OCI-LY7 (cell line): ENCODE measurements at regions not wholly inside any gene's neighbourhood (a gene's known extent, or its start where the extent isn't known, plus 50 kb on each side); places are given as distances from the start of the nearest gene placed in this dataset.

Experiments
- BruUV-seq: library from RNA; stranded (reverse); fragments of 400-500 nt; replicated peaks from 2 replicates; lab custom pipeline; 2021; lab: Mats Ljungman, UMichigan
- CTCF ChIA-PET: fragments of 300-600 bp; sonication (Branson Sonifier 250); formaldehyde crosslinking; loops from one replicate; lab custom pipeline; 2022; ENCODE audit warnings: antibody characterized with exemption; ENCODE audit not compliant: unreplicated experiment; lab: Charles Lee
- POLR2A ChIA-PET: fragments of 300-600 bp; sonication (Branson Sonifier 250); formaldehyde crosslinking; loops from one replicate; lab custom pipeline; 2022; ENCODE audit warnings: antibody characterized with exemption; lab: Charles Lee
- DNase-seq: peaks from one replicate; pipeline ENCODE4 v3.0.0-alpha.2; 2015; ENCODE audit warnings: low spot score
- H2AFZ ChIP-seq: fragments of 200-600 bp; sonication (generic), shearing (Covaris generic); 2 replicates; pipeline ENCODE4 v1.6.1; 2014; ENCODE audit warnings: mild to moderate bottlenecking, antibody characterized with exemption, low read length, moderate library complexity
- H3K27ac ChIP-seq: fragments of 200-600 bp; sonication (generic); 2 replicates; pipeline ENCODE4 v1.5.1; 2014; ENCODE audit warnings: mixed run types, low read depth, mild to moderate bottlenecking, moderate library complexity, low read length, inconsistent platforms; ENCODE audit not compliant: poor library complexity, severe bottlenecking
- H3K36me3 ChIP-seq: fragments of 200-600 bp; sonication (generic); 2 replicates; pipeline ENCODE4 v1.6.1; 2014; ENCODE audit warnings: mild to moderate bottlenecking, antibody characterized with exemption, low read length, moderate library complexity, mixed read lengths; ENCODE audit not compliant: insufficient read depth
- H3K4me1 ChIP-seq: fragments of 200-600 bp; sonication (generic); 2 replicates; pipeline ENCODE4 v1.5.1; 2014; ENCODE audit warnings: mild to moderate bottlenecking, low read length; ENCODE audit not compliant: insufficient read depth, poor library complexity, severe bottlenecking
- H3K4me2 ChIP-seq: fragments of 200-600 bp; sonication (generic); 2 replicates; pipeline ENCODE4 v1.6.1; 2014; ENCODE audit warnings: mild to moderate bottlenecking, low read length
- H3K4me3 ChIP-seq: fragments of 200-600 bp; sonication (generic); 2 replicates; pipeline ENCODE4 v1.5.1; 2014; ENCODE audit warnings: mild to moderate bottlenecking, low read depth, low read length; ENCODE audit not compliant: poor library complexity, severe bottlenecking
- H3K79me2 ChIP-seq: fragments of 200-600 bp; sonication (generic); 2 replicates; pipeline ENCODE4 v1.6.1; 2016; ENCODE audit warnings: low read depth, mild to moderate bottlenecking, low read length, moderate library complexity, mixed read lengths; ENCODE audit not compliant: insufficient read depth
- H3K9me2 ChIP-seq: fragments of 200-600 bp; sonication (generic); 2 replicates; pipeline ENCODE4 v1.6.1; 2016; ENCODE audit warnings: mild to moderate bottlenecking, low read length, mixed read lengths; ENCODE audit not compliant: insufficient read depth
- H3K9me3 ChIP-seq: fragments of 200-600 bp; sonication (generic); 2 replicates; pipeline ENCODE4 v1.6.1; 2014; ENCODE audit warnings: mild to moderate bottlenecking, mixed run types, low read length, mixed read lengths
- H4K20me1 ChIP-seq: fragments of 200-600 bp; sonication (generic); 2 replicates; pipeline ENCODE4 v1.6.1; 2014; ENCODE audit warnings: mild to moderate bottlenecking, antibody characterized with exemption, low read length, moderate library complexity, mixed read lengths; ENCODE audit not compliant: insufficient read depth
- EZH2phosphoT487 ChIP-seq: fragments of 200-600 bp; sonication (generic); IDR thresholded peaks from 2 replicates; pipeline ENCODE4 v1.6.1; 2018; ENCODE audit warnings: low read depth, borderline replicate concordance, mild to moderate bottlenecking, mixed run types, antibody characterized with exemption, low read length, moderate library complexity, mixed read lengths
- intact Hi-C: fragments of 100-400 bp; cut with micrococcal nuclease; formaldehyde crosslinking; loops from one replicate; pipeline ENCODE4 v1.10.0; 2022; ENCODE audit not compliant: unreplicated experiment
- TF ChIP-seq, protein P1 (sequence below): fragments of 200-600 bp; sonication (generic); conservative IDR thresholded peaks from 2 replicates; pipeline ENCODE4 v1.5.1; 2014; ENCODE audit warnings: mild to moderate bottlenecking, antibody characterized with exemption, low read length, moderate library complexity, mixed read lengths

DNA sequence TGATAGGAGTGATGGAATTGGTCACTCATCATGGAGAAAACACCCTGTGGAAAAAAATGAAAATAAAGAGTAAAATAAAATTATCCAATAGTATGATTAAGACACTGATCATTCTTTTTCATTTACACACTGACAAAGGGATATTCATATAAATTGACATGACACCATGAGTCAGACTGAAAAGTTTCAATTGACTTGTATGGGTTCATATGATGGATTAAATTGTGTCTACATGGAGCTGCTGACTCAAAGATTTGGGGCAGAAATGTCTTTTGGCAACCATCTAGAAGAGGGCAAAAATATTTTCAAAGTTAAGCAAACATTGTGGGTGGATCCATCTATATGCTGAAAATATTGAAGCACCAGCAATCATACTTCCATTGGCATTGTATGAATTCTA is 153.4 kb upstream of the PPP3CA start:
- Histone ChIP-seq H3K79me2 (no peaks in the 10 kb centered on the region), H3K4me3 (no peak overlapping the region), H3K36me3 (no peaks in the 10 kb centered on the region), H3K4me2 (no peak overlapping the region), H3K27ac (no peak overlapping the region), H3K9me3 (no peaks in the 10 kb centered on the region), H4K20me1 (no peaks in the 10 kb centered on the region), H2AFZ (no peak overlapping the region), H3K4me1 (no peaks in the 10 kb centered on the region), H3K9me2 (no peaks in the 10 kb centered on the region)
- DNase-seq = no peak
- ChIA-PET POLR2A (interaction anchor here (0.7 kb wide), 1 partner anchor 18 kb away, joined by 3 read pairs; no protein-coding TSS in a partner anchor), CTCF (no interaction called here)
- intact Hi-C loops = no loop called here
- BruUV-seq = no TSS peak
- TF ChIP-seq EZH2phosphoT487 = no peak
- TF ChIP-seq, protein P1, sequence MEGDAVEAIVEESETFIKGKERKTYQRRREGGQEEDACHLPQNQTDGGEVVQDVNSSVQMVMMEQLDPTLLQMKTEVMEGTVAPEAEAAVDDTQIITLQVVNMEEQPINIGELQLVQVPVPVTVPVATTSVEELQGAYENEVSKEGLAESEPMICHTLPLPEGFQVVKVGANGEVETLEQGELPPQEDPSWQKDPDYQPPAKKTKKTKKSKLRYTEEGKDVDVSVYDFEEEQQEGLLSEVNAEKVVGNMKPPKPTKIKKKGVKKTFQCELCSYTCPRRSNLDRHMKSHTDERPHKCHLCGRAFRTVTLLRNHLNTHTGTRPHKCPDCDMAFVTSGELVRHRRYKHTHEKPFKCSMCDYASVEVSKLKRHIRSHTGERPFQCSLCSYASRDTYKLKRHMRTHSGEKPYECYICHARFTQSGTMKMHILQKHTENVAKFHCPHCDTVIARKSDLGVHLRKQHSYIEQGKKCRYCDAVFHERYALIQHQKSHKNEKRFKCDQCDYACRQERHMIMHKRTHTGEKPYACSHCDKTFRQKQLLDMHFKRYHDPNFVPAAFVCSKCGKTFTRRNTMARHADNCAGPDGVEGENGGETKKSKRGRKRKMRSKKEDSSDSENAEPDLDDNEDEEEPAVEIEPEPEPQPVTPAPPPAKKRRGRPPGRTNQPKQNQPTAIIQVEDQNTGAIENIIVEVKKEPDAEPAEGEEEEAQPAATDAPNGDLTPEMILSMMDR = no peak

DNA sequence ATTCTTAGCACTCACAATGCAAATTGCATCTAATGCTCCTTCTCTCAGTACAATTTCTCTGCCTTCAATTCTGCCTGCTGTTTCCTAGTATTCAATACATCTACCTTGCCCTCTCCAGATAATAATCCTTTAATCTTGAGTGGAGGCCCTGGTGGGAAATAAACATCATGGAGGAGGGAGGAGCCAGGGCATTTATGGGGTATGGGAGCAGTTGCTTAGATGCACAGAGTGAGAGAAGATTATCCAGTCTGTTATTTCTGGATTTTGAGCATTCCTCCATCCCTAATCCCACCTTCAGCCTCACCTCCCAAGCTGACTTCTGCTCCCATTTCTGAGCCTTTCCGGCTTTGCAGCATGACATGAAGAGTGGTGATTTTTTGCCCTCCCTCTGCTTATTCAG is 127.9 kb upstream of the PPP3CA start:
- Histone ChIP-seq H3K27ac (no peak overlapping the region), H3K36me3 (no peaks in the 10 kb centered on the region), H3K79me2 (no peaks in the 10 kb centered on the region), H3K4me3 (no peak overlapping the region), H3K9me2 (no peaks in the 10 kb centered on the region), H4K20me1 (no peaks in the 10 kb centered on the region), H3K9me3 (no peaks in the 10 kb centered on the region), H3K4me1 (no peaks in the 10 kb centered on the region), H3K4me2 (no peak overlapping the region), H2AFZ (no peak overlapping the region)
- TF ChIP-seq, protein P1 = no peak
- no peak for TF ChIP-seq EZH2phosphoT487
- CTCF ChIA-PET = no interaction called here
- POLR2A ChIA-PET = no interaction called here
- intact Hi-C loops = no loop called here
- DNase-seq = no peak
- no TSS peak for BruUV-seq

DNA sequence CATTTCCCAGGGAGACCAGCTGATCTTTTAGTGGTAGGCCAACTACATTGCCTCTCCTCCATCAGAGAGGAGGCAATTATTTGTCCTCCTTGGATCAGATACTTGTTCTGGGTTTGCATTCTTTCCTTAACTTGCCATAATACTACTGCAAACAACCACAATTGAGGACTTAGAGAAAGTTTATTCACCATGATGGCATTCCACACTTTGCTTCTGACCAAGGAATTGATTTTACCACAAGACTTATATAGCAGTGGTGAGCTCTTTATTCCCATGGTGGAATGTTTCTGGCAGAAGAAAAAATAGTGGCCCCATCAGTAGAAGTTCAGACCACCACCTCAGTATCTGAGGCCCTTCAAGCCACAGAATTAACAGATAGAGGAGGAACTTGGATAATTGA is 123.9 kb upstream of the PPP3CA start:
- POLR2A ChIA-PET = interaction anchor here (0.6 kb wide), 1 partner anchor 741 kb away, joined by 3 read pairs; no protein-coding TSS in a partner anchor
- CTCF ChIA-PET = no interaction called here
- H3K79me2 ChIP-seq = no peaks in the 10 kb centered on the region
- intact Hi-C loops = no loop called here
- no peaks in the 10 kb centered on the region for H3K9me3 ChIP-seq
- no peaks in the 10 kb centered on the region for H3K4me1 ChIP-seq
- no peak overlapping the region for H3K27ac ChIP-seq
- no peaks in the 10 kb centered on the region for H4K20me1 ChIP-seq
- no peak overlapping the region for H3K4me3 ChIP-seq
- no peak for DNase-seq
- H3K9me2 ChIP-seq = no peaks in the 10 kb centered on the region
- H2AFZ ChIP-seq = no peak overlapping the region
- H3K4me2 ChIP-seq = no peak overlapping the region
- TF ChIP-seq, protein P1 = no peak
- TF ChIP-seq EZH2phosphoT487 = no peak
- BruUV-seq = no TSS peak
- H3K36me3 ChIP-seq = no peaks in the 10 kb centered on the region
